ENCODE measurements at regions not wholly inside any gene's neighbourhood (a gene's known extent, or its start where the extent isn't known, plus 50 kb on each side); places are given as distances from the start of the nearest gene placed in this dataset.

GRCh38 chr14:101026341-101026740, 122.8 kb upstream of the RTL1 start:
- no peak for DNase-seq (ENCODE audit: low read depth)

DNA sequence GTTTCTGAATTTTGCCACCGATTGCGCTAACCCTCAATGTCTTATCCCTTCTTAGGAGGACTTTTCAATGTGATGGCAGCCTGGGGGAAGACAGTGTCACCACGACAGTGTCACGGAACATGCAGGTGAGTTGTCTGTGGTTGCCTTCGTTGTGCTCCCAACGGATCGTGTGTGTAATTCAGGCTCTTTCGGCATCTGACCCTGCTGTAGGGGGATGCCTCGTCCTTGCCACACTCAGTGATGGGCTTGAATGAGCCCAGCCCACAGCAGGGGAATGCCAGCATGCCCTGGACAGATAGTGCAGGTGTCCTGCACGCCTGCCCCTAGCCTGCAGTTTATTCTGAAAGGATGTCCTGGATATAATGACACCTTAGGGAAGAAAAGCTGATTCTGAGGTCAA, 123.8 kb upstream of the RTL1 start:
- DNase-seq (ENCODE audit: low read depth) = no peak

DNA sequence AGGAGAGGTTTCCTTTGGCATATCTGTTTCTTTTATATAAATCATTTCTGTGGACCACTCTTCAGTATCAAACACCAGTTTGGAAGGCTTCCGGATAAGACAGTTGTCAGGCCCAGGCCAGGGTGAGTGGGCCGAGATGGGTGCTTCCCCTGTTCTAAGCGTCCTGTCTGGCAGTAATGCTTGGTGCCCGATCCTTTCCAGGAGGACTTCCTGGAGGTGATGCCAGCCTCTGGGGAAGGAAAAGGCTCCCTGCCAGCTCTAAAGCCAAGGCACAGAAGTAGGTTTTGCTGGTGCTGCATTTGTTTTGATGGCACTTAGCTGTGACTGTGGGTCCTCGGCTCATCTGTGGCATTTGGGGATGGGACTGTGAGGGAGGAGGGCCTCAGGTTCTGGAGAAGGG, 124.4 kb upstream of the RTL1 start:
- no peak for DNase-seq (ENCODE audit: low read depth)

DNA sequence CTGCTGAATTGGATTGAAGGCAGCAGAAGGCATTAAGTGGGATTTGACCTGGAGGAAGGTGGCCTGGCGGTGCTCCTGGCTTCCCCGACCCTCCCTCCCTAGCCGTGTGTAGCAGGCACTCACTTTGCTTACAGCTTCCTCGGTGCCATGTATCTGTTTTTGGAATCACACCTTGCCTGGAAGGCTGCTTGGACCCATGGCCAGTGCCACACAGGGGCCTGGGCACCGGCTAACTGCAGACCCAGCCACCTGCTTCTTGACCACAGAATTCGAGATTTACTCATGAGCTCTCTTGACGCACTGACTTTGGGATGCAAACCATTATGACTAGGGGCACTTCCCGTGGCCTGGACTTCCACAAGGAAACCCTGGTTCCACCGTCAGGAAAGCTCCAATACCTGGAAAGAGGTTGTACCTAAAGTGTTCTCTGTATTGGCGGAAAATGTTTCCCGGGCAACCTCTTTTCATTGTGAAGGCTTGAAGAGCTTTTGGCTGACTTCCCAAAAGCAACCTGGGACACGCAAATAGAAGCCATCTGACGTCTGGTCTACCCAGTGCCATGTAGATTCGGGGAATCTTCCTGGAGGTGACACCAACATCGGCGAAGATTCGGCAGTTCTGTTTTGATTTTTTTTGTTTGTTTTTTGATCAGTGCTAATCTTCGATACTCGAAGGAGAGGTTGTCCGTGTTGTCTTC, 125.6 kb upstream of the RTL1 start:
- no peak for DNase-seq (ENCODE audit: low read depth)

DNA sequence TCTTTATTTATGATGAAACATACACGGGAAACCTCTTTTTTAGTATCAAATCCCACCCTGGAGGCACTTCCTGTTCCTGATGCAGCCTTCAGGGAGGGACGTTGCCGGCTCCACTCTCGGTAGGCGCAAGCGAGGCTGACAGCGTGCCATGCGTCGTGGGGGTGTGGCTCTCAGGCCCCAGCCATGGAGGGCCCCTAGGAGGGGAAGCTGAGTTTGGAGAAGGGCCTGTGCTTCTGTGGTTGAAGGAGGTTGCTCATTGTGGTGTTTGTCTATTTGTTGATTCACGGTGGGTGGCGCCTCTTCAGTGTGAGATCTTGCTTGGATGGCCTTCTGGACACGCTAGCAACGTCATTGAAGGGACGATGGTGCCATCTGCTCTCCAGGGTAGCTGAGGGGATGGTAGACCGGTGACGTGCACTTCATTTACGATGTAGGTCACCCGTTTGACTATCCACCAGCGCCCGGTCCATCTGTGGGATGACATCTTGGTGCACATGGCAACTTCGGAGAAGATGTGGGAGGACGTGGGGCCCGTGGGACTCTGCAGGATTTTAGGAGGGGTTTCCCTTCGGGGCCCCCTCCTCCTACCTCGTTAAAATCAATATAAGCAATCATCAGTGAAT, 126.3 kb upstream of the RTL1 start:
- DNase-seq (ENCODE audit: low read depth) = no peak

- no peak for DNase-seq (ENCODE audit: low read depth)
These were observed 127.1 kb upstream of the RTL1 start for GRCh38 chr14:101030586-101030985.

- no peak for DNase-seq (ENCODE audit: low read depth)
These were observed 127.7 kb upstream of the RTL1 start for GRCh38 chr14:101031186-101031585.

GRCh38 chr14:101031721-101032120, 128.2 kb upstream of the RTL1 start:
- DNase-seq (ENCODE audit: low read depth) = no peak

- no peak for DNase-seq (ENCODE audit: low read depth)
These were observed 128.9 kb upstream of the RTL1 start for GRCh38 chr14:101032433-101032832.

DNA sequence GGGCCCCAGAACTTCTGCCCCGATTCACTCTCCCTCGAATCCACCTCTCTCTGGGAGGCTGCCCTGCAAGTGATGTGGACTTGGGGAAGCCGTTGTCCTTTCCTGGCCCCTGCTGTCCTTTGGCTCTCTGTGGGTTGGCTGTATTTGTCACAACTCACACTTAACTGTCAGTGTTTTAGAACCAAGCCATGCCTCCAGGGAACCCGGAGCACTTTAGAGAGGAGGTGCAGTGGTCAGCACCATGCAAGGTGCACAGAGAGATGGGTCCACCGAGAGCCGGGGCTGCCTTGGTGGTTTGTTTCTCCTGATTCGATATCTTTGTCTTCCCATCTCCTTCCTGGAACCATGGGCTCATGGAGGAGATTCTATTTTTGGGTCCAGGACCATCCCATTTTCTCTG, 129.5 kb upstream of the RTL1 start:
- no peak for DNase-seq (ENCODE audit: low read depth)

GRCh38 chr14:101033446-101034165, 130.1 kb upstream of the RTL1 start:
- DNase-seq (ENCODE audit: low read depth) = no peak

- no peak for DNase-seq (ENCODE audit: low read depth)
These were observed 131.5 kb upstream of the RTL1 start for GRCh38 chr14:101034986-101035385.

DNA sequence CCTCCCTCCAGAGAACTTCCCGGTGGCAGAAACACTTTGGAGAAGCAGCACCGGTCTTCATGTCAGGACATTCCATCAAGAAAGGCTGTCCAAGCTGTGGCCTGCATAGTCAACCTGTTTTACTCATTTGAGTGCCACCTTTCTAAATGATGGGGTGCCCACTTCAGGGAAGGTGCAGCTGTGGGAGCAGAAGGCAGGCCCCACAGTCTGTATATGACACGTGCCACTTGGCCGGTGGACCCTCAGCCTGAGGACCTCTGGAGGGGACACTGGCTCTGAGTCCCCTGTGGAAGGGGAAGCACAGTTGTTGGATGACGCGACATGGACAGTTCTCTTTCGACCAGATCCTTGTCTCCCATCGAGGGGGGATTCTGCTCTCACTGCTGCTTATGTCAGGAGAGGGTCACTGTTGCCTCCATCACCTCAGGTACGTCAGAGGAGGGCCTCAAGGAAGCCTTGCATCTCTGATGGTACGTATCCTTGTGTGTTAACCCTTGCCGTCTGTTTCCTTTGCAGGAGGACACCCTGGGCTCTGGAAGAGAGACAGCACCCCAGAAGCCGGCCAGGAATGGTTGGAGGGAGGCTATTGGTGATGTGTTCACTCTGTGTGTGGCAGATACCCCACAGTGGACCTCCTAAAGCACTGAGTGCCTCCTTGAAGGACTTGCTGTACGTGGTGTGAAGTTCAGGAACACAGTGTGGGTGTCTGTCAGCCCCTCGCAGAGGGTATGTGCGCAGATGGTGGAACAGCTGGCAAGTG, 132.1 kb upstream of the RTL1 start:
- no peak for DNase-seq (ENCODE audit: low read depth)

GRCh38 chr14:101037021-101037817, 133.7 kb upstream of the RTL1 start:
- no peak for DNase-seq (ENCODE audit: low read depth)

DNA sequence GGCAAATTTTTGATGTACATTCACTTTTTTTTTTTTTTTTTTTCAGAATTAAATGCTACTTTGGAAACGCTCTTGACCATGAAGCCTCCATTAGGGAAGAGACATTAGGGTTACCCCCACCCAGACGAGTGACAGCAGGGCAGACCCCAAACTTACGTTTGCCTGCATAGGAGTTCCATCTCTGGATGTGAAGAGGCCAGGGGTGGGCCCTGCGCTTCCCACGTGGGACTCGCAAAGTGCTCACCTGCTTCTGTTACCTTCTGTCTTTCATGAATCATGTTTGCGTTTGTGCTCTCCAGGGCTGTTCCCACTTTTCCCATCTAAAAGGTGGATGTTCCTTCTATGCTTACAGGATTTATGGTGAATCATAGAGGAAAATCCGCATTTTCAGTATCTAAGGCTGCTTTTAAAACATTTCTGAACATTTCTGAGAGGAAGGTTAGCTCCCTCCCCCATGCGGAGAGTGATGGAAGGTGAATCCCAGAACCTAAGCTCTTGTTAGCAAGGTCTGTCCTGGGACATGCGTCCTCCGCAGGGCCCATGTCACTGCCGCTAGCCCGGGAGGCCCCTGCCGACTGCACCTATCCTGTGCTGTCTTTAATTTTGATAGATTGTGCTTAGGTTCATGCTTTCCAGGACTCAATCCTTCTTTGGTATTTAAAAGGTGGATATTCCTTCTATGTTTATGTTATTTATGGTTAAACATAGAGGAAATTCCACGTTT, 135.7 kb upstream of the RTL1 start:
- DNase-seq (ENCODE audit: low read depth) = no peak

DNA sequence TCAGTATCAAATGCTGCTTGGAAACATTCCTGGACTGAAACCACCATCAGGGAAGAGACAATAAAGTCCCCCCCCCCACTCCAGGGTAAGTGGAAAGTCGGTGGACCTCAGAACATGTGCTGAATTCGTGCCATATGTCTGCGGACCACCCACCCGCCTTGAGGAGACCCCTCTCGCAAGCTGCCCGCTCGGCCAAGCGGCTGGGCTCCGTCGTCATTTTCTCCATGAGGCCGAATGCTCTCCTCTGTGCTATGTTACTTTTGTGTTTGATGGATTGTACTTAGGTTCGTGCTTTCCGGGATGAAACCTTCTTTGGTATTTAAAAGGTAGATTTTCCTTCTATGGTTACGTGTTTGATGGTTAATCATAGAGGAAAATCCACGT, 136.2 kb upstream of the RTL1 start:
- no peak for DNase-seq (ENCODE audit: low read depth)

GRCh38 chr14:101040538-101041442, 137.3 kb upstream of the RTL1 start:
- no peak for DNase-seq (ENCODE audit: low read depth)

GRCh38 chr14:101043891-101044290, 140.4 kb upstream of the RTL1 start:
- no peak for DNase-seq (ENCODE audit: low read depth)

GRCh38 chr14:101044741-101045140, 141.2 kb upstream of the RTL1 start:
- no peak for DNase-seq (ENCODE audit: low read depth)

GRCh38 chr14:101045511-101045910, 142.0 kb upstream of the RTL1 start:
- DNase-seq (ENCODE audit: low read depth) = no peak

Data from HS-27A (cell line).